HG02938 (cell line): ENCODE measurements at regions not wholly inside any gene's neighbourhood (a gene's known extent, or its start where the extent isn't known, plus 50 kb on each side); places are given as distances from the start of the nearest gene placed in this dataset.

ENCODE experiments used
- ATAC-seq: cut with Tn5 transposase; IDR thresholded peaks from one replicate; pipeline ENCODE4 v1.9.1; 2021; ENCODE audit warnings: mild to moderate bottlenecking, moderate library complexity; ENCODE audit not compliant: unreplicated experiment

GRCh38 chrX:45788941-45789348 lies 588.3 kb upstream of the DIPK2B start:
- ATAC-seq = no peak

- ATAC-seq = no peak
Observed at GRCh38 chrX:45788315-45788714, 587.6 kb upstream of the DIPK2B start.

- ATAC-seq = no peak
Observed at GRCh38 chrX:45784590-45784989, 583.9 kb upstream of the DIPK2B start.

GRCh38 chrX:45783002-45783401 lies 582.3 kb upstream of the DIPK2B start:
- no peak for ATAC-seq

- no peak for ATAC-seq
Observed at GRCh38 chrX:45781901-45782553, 581.4 kb upstream of the DIPK2B start.

- no peak for ATAC-seq
Observed at GRCh38 chrX:45778616-45779015, 577.9 kb upstream of the DIPK2B start.

- ATAC-seq = no peak
Observed at GRCh38 chrX:45777366-45777765, 576.7 kb upstream of the DIPK2B start.

GRCh38 chrX:45775468-45775867 lies 574.8 kb upstream of the DIPK2B start:
- ATAC-seq = no peak

GRCh38 chrX:45774961-45775360 lies 574.3 kb upstream of the DIPK2B start:
- ATAC-seq = no peak

GRCh38 chrX:45773572-45773971 lies 572.9 kb upstream of the DIPK2B start:
- no peak for ATAC-seq

GRCh38 chrX:45771560-45772340 lies 571.1 kb upstream of the DIPK2B start:
- no peak for ATAC-seq

- no peak for ATAC-seq
Observed at GRCh38 chrX:45771114-45771513, 570.4 kb upstream of the DIPK2B start.

GRCh38 chrX:45769761-45770582 lies 569.3 kb upstream of the DIPK2B start:
- peak; percentile 79 for ATAC-seq

- no peak for ATAC-seq
Observed at GRCh38 chrX:45768666-45769236, 568.1 kb upstream of the DIPK2B start.

- peak; percentile 36 for ATAC-seq
Observed at GRCh38 chrX:45766981-45767501, 566.4 kb upstream of the DIPK2B start.

GRCh38 chrX:45765767-45766166 lies 565.1 kb upstream of the DIPK2B start:
- ATAC-seq = no peak

GRCh38 chrX:45765281-45765680 lies 564.6 kb upstream of the DIPK2B start:
- ATAC-seq = no peak

- ATAC-seq = no peak
Observed at GRCh38 chrX:45762699-45763647, 562.3 kb upstream of the DIPK2B start.

- ATAC-seq = no peak
Observed at GRCh38 chrX:45761920-45762319, 561.2 kb upstream of the DIPK2B start.

- ATAC-seq = no peak
Observed at GRCh38 chrX:45760187-45760742, 559.6 kb upstream of the DIPK2B start.
